ENCODE measurements at regions not wholly inside any gene's neighbourhood (a gene's known extent, or its start where the extent isn't known, plus 50 kb on each side); places are given as distances from the start of the nearest gene placed in this dataset.

- in situ Hi-C loops (cut with HindIII; ENCODE audit: low pct_ligation_motif_present, low pct_unique_long_range_greater_than_20kb, low sequenced_read_pairs): no loop called here
- DNase-seq: no peak
Observed at GRCh38 chr1:47565676-47566075, 127.8 kb downstream of the FOXD2 start.

DNA sequence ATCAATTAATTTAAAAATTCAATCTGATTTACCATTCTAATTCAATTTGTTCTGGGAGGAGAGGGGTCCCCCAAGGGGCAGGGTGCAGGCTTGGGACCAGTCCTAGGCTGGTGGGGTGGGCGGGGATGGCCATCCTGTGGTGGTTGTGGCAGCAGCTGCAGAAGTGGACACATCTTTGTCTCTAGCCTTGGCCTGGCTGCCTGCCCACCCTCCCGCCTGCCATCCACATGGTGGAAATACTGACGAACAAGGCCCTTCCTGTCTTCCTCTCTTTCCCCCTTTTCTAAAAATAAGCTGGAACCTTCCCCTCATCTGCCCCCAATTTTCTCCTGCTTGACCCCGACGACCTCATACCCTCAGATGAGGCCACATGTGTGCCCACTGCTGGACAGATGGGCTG is 130.9 kb downstream of the FOXD2 start:
- in situ Hi-C loops (cut with HindIII; ENCODE audit: low pct_ligation_motif_present, low pct_unique_long_range_greater_than_20kb, low sequenced_read_pairs): no loop called here
- no peak for DNase-seq

DNA sequence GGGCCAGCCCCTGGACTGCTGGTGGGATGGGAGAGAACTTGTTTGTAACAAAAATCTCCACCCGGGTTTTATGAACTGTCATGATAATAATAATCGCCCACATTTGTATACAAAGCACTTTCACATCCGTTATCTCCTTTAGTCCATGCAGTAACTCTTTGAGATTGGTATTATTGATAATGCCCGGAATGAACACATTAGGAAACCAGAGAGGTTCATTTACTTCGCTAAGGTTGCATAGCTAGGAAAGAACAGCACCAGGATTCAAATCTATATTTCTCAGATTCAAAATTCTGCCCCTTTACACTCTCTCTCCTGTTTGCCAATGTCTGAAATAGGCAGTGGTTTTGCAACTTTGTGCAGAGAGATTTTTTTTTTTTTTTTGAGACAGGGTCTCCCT is 131.4 kb downstream of the FOXD2 start:
- DNase-seq: no peak

DNA sequence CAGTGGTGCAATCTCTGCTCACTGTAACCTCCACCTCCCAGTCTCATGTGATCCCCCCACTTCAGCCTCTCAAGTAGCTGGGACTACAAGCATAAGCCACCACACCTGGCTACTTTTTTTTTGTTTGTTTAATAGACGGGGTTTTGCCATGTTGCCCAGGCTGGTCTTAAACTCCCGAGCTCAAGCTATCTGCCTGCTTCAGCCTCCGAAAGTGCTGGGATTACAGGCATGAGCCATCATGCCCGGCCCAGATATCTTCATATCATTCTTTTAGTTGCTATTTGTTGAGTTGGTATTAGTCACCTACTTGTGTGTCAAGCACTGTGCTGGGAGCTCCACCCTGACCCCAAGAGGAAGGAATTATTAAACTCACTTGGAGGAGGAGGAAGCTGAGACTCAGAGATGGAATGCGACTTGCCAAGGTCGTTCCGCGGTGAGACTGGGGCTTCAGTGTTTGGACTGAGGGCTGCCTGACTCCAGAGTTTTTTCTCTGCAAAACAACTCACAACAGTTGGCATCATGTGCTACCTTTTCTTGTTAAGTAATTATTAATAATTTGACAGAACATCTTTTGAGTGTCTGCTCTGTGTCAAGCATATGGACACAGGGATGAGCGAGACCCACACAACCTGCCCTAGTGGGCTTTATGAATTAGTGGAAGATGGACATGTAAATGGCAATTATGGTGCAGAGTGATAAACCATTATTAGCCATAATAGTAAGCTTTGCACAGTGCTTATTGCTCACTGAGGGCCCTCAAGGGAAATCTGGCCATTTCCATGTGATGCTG is 132.0 kb downstream of the FOXD2 start:
- DNase-seq: peak; percentile 91
- in situ Hi-C loops (cut with HindIII; ENCODE audit: low pct_ligation_motif_present, low pct_unique_long_range_greater_than_20kb, low sequenced_read_pairs): no loop called here

More for the DNA sequence above, 131.4 kb downstream of the FOXD2 start:
- in situ Hi-C loops (cut with HindIII; ENCODE audit: low pct_ligation_motif_present, low pct_unique_long_range_greater_than_20kb, low sequenced_read_pairs): no loop called here

DNA sequence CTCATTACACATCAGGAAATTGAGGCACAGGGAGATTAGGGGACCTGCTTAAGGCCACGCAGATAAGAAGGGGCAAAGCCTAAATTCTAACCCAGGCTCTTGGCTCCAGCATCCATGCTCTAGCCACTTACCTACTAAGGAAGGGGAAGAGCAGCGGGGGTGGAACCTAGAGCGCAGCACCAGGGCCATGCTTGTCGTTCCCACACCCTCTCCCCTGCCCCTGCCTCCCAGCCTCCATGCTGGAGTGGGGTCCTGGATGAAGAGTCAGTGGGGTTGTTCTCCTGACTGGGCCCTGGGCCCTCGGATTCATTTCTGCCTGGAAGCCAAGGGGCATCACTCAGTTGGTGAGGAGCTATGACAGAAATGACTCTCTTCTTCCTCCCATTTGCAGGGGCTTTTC is 133.3 kb downstream of the FOXD2 start:
- in situ Hi-C loops (cut with HindIII; ENCODE audit: low pct_ligation_motif_present, low pct_unique_long_range_greater_than_20kb, low sequenced_read_pairs): no loop called here
- DNase-seq: no peak

GRCh38 chr1:47571952-47572351 is 134.1 kb downstream of the FOXD2 start:
- in situ Hi-C loops (cut with HindIII; ENCODE audit: low pct_ligation_motif_present, low pct_unique_long_range_greater_than_20kb, low sequenced_read_pairs): no loop called here
- DNase-seq: no peak

GRCh38 chr1:47572731-47573430 is 135.0 kb downstream of the FOXD2 start:
- no peak for DNase-seq
- in situ Hi-C loops (cut with HindIII; ENCODE audit: low pct_ligation_motif_present, low pct_unique_long_range_greater_than_20kb, low sequenced_read_pairs): no loop called here

DNA sequence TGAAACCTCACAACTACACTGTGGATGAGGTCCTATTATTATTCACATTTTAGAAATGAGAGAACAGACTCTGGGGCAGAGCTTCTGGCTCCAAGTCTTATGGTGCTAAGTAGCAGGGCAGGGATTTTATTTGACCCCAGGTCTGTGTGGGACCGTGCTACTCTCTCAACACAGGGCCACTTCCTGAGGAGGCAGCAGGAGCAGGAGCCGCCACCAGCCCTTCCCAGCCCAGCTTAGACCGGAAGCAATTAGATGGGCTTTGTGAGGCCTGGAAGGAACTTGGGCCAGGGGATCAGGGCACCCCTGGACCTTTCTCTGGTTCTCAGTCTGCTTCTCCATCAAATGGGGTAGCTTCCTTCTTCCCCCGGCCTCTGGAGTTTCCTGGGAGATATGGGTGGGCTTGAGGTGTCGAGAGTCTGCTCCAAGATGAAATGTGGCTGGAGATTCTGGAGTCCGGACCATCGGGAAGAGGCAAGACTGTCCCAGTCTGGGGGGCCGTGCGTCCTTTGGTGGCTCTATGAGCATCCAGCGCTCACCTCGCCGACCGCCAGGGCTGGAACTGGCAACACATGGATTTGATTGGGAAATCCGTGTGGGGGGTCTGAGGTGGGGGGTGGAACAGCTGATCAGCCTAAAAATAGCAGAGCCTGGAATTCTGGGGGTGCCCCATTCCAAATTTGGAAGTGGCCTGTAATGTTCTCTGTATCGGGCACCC is 136.8 kb downstream of the FOXD2 start:
- in situ Hi-C loops (cut with HindIII; ENCODE audit: low pct_ligation_motif_present, low pct_unique_long_range_greater_than_20kb, low sequenced_read_pairs): no loop called here
- DNase-seq: no peak

GRCh38 chr1:47575855-47576757 is 138.3 kb downstream of the FOXD2 start:
- peak; percentile 57 for DNase-seq
- in situ Hi-C loops (cut with HindIII; ENCODE audit: low pct_ligation_motif_present, low pct_unique_long_range_greater_than_20kb, low sequenced_read_pairs): no loop called here

- no peak for DNase-seq
- in situ Hi-C loops (cut with HindIII; ENCODE audit: low pct_ligation_motif_present, low pct_unique_long_range_greater_than_20kb, low sequenced_read_pairs): no loop called here
Observed at GRCh38 chr1:47576758-47577115, 138.9 kb downstream of the FOXD2 start.

DNA sequence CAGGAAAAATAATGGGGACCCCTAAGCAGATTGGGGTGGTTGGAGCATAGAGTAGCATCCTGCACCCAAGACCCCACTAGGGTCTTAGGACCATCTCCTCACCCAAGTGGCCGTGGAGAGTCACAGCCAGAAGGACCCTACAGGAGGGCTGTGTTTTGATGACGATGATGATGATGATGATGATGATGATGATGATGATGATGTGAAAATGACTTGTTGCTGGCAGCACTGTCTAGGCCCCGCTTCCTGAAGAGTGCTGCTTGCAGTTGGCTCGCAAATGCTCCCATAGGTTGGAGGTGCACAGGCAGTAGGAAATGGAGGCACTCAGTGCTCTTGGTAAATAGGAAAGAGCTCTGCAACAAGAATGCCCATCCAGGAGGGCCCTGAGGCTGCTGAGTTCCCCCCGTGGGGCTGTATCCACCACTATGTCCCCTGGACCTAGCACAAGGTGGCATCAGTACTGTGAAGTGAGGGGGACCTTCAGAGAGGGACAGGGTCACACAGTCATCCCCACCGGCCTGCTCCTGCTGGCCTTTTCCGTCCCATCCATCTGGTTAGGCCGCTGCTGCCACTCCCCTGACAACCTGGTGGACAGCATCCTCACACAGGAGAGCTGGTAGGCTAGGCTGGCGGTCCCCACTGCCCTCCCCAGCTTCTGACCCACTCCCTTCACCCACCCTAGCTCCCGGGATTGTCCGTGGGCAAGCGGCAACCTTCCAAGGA is 139.6 kb downstream of the FOXD2 start:
- in situ Hi-C loops (cut with HindIII; ENCODE audit: low pct_ligation_motif_present, low pct_unique_long_range_greater_than_20kb, low sequenced_read_pairs): no loop called here
- DNase-seq: no peak

DNA sequence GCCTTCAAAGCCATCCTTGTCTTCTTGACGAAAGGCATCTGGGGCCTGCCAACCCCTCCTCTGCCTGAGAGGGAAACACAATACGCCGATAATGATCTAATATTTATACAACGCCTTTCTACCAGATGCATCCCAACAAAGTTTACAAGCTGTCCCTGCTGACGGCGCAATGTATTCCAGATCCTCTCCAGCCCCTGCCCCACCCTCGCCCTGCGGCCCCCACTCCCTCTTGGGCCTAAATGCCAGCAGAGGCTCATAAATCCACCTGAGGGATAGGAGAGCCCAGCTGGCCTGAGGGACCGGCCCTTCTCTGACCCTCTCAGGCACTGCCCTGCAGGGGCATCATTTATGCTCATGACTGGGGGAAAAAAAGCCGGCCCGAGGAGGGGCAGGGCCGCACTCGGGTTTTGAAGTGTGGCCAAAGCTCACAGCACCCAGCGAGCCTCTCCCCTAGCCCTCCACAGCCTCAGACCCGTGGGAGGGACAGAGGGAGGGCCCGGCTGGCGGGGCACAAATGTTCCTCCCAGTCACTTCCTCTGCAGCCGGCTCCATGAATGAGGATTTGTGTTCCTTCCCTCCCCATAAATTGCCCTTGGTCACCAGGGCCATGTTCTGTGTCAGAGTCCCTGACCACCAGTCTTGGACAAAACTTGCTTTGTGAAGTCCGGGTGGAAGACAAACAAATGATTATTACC is 140.3 kb downstream of the FOXD2 start:
- no peak for DNase-seq
- in situ Hi-C loops (cut with HindIII; ENCODE audit: low pct_ligation_motif_present, low pct_unique_long_range_greater_than_20kb, low sequenced_read_pairs): no loop called here

GRCh38 chr1:47578721-47579419 is 141.0 kb downstream of the FOXD2 start:
- in situ Hi-C loops (cut with HindIII; ENCODE audit: low pct_ligation_motif_present, low pct_unique_long_range_greater_than_20kb, low sequenced_read_pairs): no loop called here
- DNase-seq: no peak

DNA sequence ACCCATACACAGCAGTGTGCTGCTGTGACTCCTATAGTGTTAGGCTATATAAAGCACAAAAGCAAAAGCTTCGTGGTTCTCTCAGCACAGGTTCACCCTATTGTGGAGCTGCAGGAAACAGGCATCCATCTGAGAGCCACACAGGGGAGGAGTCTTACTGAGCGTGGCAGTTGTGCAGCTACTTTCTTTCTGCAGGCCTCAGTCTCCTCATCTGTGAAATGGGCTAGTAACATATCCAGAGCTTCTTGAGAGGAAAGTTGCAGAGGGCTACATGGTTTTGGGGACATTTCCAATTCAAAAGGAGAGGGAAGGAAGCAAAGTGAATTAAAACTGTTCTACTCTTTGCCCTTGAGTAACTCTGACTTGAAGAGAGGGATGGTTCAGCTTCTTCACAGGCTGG is 142.0 kb downstream of the FOXD2 start:
- no peak for DNase-seq
- in situ Hi-C loops (cut with HindIII; ENCODE audit: low pct_ligation_motif_present, low pct_unique_long_range_greater_than_20kb, low sequenced_read_pairs): no loop called here

GRCh38 chr1:47580451-47580995 is 142.7 kb downstream of the FOXD2 start:
- no peak for DNase-seq
- in situ Hi-C loops (cut with HindIII; ENCODE audit: low pct_ligation_motif_present, low pct_unique_long_range_greater_than_20kb, low sequenced_read_pairs): no loop called here

- in situ Hi-C loops (cut with HindIII; ENCODE audit: low pct_ligation_motif_present, low pct_unique_long_range_greater_than_20kb, low sequenced_read_pairs): no loop called here
- peak; percentile 41 for DNase-seq
Observed at GRCh38 chr1:47582891-47583608, 145.2 kb downstream of the FOXD2 start.
